GM19043 (cell line): ENCODE measurements at regions not wholly inside any gene's neighbourhood (a gene's known extent, or its start where the extent isn't known, plus 50 kb on each side); places are given as distances from the start of the nearest gene placed in this dataset.

Source experiments
- ATAC-seq: cut with Tn5 transposase; IDR thresholded peaks from one replicate; pipeline ENCODE4 v1.9.1; 2021; ENCODE audit warnings: low read depth; ENCODE audit not compliant: unreplicated experiment

DNA sequence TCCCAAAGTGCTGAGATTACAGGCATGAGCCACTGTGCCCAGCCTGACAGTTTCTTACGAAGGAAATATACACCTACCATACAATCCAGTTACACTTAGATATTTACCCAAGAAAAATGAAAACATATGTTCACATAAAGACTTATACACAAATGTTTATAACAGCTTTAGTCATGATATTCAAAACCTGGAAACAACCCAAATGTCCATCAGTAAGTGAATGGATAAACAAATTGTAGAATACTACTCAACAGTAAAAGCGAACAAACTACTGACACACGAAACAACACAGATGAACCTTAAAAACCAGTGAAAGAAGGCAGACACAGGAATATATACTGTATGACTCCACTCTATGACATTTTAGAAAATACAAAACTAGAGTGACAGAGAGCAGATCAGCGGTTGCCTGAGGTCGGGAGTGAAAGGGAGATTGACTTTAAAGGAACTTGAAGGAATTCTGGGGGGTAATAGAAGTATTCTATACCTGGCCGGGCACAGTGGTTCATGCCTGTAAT is 83.6 kb downstream of the SPRING1 start:
- no peak for ATAC-seq

- ATAC-seq, result no peak
These were observed 86.8 kb downstream of the SPRING1 start for GRCh38 chr12:116651089-116651488.

- no peak for ATAC-seq
These were observed 87.2 kb downstream of the SPRING1 start for GRCh38 chr12:116650585-116651087.

DNA sequence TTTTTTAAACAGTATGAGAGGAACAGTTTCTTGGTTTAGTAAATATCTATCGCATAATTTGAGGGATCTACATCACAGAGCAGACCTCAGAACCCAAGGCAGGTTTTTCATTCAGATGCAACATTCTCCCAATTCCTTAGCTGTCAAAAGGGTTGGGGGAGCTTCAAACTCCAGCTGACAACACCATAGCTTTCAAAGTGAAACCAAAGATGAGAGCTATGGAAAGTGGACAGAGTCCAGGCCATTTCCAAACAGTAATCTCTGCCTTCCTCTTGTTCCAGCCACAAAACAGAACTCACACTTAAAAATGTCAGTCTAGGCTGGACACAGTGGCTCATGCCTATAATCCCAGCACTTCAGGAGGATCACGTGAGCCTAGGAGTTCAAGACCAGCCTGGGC is 87.8 kb downstream of the SPRING1 start:
- no peak for ATAC-seq

DNA sequence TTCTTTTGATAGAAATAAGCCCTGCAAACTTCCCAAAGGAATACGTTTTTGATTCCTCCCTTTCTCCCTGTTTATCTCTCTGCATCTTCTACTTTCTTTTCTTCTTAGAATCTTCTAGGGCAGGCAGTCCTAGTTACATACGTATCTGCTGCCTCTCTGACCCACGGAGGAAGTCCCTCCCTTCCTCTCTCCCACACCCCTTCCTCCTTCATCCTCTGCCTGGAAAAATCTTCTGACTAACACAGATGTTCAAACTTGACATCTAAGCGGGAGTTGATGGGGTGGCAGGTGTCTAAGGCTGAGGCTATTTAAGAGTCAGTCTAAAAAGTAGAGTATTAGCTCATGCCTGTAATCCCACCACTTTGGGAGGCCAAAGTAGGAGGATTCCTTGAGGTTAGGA is 88.6 kb downstream of the MAP1LC3B2 start:
- ATAC-seq, result no peak

- no peak for ATAC-seq
These were observed 87.7 kb downstream of the MAP1LC3B2 start for GRCh38 chr12:116646901-116647300.

- ATAC-seq, result no peak
These were observed 85.6 kb downstream of the MAP1LC3B2 start for GRCh38 chr12:116644806-116645205.

DNA sequence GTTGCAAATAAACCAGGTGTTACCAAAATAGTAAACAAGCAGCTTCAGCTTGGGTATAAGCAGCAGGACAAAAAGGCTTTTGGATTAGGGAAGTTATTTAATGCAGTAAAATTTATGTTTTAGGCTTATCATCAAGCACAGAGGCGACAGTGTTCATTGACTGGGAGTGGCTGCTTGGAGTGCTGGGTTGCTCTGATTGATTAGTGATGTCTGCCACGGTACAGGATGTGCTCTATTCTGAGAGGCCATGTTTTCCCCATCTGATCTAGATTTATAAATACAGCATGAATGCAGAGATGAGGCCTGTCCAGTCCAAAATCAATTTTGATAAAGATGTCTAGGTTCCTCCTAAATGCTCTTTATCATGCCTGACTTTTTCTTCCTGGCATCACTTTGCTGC is 83.5 kb downstream of the MAP1LC3B2 start:
- no peak for ATAC-seq

DNA sequence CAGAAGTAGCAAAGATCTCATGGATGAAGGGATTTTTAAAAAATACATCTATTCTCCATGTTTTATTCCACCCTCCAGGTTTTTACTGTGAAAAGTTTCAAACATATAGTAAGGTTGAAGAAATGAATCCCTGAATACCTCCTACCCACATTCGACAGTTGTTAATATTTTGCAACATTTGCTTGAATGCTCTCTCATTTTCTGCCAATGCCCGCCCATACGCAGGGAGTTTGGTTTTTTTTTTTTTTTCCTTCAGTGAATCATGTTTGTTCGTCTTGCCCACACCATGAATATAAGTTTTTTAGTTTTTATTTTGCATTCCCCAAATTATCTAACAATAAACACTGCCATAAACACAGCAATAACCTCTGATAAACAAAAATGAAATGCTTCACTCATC is 82.9 kb downstream of the MAP1LC3B2 start:
- ATAC-seq, result no peak

- no peak for ATAC-seq
These were observed 81.1 kb downstream of the MAP1LC3B2 start for GRCh38 chr12:116640281-116640680.

DNA sequence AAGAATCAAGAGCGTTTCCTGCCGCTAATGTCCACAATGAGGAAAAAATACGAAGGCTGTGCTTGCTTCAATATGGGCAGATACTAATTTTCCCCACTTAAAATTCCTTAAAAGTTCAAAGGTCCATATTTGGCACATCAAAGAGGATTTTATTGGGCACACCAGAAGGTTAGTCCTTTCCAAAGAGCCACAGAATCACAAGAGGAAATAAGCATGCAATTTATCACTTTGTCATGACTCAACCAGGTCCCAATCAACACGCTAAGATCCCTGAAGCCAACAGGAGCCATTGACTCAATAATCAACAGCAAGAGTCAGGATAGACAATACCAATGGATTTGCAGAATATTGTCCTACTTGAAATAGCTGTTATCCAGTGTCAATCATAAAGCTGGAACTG is 80.6 kb downstream of the MAP1LC3B2 start:
- ATAC-seq, result no peak

DNA sequence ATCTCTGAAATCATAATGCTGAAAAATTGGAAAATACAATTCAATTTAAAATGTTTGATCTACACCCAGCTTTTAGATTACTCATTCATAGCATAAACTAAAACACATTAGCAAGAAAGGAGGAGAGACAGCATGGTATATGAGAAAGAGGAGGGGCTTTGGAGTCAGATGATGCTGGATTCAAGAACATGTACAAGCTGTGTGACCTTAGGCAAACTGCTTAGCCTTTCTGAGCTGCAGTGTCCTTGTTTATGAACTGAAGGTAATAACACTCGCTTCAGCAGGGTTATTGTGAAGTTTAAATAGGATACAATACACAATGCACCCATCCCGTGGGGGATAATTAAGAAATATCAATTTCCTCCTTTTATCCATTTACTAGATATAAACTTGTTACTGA is 79.2 kb downstream of the MAP1LC3B2 start:
- ATAC-seq, result no peak

GRCh38 chr12:116637589-116638150 is 78.5 kb downstream of the MAP1LC3B2 start:
- no peak for ATAC-seq

DNA sequence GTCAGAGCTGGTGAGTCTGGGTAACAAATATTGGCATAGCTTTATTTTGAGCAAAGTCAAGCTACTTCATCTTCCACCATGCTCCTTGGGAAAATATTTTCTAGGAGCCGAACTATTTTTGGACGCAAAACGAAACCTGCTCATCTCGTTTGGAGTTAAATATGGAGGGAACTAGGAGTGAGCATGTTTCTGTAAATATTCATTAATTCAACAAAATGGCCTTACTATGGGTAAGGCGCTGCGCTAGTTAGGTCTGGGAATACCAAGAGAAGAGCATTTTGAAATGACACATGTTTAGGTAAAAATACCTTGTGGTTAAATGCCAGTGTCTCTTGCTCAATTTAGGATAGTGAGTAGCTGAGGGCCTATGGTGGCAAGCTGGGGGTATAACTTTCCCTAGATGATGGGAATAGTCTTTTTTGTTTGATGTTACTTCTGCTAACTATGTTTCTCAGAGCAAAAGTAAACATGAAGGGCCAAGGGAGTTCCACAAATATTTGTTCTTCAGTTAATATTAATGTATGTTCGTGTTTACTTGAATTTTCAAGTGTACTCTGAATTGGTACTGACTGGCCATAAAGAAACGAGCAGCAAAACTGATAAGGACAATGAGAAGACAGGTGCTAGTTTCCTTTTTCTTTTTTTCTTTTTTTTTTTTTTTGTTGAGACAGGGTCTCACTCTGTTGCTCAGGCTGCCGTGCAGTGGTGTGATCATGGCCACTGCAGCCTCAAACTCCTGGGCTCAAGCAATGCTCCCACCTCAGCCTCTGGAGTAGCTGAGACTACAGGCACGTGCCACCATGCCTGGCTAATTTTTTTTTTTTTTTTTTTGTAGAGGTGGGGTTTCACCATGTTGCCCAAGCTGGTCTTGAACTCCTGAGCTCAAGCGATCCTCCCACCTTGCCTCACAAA is 77.7 kb downstream of the MAP1LC3B2 start:
- no peak for ATAC-seq

DNA sequence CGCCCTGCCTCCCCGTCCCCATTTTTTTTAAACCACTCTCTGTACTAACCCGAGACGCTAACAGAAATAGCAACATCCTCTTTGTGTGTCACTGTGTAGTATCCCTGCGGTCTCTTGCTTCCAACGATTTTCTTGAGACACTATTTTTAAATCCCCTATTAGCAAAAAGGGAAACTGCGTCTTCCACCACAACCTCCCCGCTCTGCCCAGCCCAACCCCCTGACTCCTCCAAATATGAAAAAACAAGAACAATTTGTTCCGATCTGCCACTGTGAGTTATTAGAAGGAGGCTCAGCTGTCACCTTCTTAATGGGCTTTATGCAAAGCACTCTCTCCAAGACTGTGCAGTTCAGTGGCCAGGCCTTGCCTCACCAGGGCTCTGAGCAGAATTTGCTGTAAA is 76.3 kb downstream of the MAP1LC3B2 start:
- ATAC-seq, result no peak

DNA sequence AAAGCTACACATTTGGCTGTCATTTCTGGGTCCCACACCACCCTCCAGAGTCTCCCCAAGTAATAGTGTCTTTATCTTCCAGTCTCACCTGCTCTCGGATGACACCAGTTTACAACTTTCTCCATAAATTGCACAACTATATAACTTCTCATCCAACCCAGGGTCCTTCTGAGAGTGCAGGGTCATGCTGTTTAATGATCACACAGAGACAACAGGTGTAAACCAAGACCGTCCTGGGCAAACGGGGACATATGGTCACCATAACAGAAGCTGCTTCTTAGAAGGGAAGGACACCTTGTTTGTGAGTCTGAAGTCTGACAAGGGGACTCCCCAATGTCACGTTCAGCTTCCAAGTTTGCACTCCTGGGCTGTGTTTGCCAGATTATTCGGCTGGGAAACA is 74.3 kb downstream of the MAP1LC3B2 start:
- no peak for ATAC-seq

DNA sequence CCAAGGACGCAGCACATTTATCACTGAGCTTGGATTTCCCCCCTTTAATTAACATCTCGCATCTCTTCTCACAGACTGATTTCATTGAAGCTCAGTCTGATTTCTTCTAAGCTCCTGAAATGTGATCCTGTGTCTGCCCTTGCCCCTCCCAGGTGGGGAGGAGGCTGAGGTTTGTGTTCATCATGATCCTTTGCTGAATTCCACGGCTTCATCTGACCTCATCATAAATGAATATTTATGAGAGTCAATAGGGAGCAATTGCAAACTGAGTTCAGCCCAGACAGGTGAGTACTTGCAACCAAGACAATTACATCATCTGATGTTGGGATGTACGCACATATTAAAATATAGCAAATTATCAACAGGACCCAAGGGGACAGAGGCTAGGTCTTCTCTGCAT is 72.4 kb downstream of the MAP1LC3B2 start:
- no peak for ATAC-seq

DNA sequence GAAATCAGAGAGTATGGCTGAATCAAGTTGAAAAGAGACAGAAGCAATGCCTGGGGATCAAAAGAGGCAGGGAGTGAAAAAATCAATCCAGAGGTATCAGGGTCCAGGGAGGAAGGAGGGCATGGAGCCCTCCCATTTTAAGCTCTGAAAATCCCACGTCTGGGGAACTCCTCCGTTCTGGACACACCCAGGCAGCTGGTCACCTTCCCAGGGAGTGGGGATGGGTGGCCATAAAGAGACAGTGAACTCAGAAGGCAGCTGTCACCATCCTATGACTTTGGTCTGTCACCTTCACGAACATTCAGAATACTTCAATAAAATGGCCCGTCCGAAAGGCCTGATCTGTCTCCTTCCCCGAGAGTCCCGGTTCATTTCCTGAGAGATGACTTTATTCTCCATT is 71.6 kb downstream of the MAP1LC3B2 start:
- ATAC-seq, result no peak

- ATAC-seq, result no peak
These were observed 70.3 kb downstream of the MAP1LC3B2 start for GRCh38 chr12:116629480-116629879.

DNA sequence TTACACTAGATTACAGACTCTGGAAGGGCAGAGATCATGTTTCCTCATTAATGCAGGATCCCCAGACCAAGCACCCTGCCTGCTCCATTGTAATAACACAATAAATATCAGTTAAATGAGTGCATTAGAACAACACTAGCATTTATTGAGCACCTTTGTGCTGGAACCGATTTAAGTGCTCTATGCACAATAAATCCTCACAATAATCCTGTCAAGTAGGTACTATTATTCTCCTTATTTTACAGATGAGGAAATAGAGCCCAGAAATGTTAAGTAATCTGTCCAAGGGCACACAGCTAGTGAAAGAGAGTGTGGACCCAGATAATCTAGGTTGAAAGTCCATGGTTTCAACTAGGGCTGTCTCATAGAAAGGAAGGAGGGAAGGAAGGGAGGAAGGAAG is 69.8 kb downstream of the MAP1LC3B2 start:
- ATAC-seq, result no peak

- ATAC-seq, result no peak
These were observed 69.2 kb downstream of the MAP1LC3B2 start for GRCh38 chr12:116628450-116628793.
